ENCODE measurements at regions not wholly inside any gene's neighbourhood (a gene's known extent, or its start where the extent isn't known, plus 50 kb on each side); places are given as distances from the start of the nearest gene placed in this dataset.

DNA sequence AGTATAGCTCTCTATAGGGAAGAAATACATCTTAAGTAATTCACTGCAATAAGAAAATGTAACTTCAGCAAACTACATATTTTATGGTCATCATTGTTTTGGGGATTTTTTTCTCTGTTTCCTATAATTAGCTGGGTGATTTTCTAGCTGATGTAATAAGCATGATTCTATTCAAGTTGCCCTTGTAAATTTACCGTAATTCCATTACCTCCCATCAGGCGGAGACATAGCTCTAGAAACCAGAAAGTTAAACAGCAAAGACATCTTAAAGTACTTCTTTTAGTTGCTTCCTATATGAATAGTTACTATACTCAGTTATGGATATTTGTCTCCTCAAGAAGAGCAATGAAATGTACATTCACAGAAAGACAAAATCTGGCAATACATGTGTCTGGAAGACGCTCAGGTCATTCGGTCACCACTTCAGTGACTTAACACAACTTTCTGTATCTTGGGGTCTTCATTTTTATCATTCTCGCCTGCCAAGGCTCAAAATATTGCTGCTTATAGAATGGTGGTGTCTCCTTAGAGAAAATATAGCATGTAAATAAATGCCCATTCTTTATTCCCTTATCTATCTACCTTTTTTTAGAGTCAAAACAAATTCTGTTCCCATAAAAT, 239.9 kb upstream of the ZC3H12C start:
- TF ChIP-seq, protein P1, sequence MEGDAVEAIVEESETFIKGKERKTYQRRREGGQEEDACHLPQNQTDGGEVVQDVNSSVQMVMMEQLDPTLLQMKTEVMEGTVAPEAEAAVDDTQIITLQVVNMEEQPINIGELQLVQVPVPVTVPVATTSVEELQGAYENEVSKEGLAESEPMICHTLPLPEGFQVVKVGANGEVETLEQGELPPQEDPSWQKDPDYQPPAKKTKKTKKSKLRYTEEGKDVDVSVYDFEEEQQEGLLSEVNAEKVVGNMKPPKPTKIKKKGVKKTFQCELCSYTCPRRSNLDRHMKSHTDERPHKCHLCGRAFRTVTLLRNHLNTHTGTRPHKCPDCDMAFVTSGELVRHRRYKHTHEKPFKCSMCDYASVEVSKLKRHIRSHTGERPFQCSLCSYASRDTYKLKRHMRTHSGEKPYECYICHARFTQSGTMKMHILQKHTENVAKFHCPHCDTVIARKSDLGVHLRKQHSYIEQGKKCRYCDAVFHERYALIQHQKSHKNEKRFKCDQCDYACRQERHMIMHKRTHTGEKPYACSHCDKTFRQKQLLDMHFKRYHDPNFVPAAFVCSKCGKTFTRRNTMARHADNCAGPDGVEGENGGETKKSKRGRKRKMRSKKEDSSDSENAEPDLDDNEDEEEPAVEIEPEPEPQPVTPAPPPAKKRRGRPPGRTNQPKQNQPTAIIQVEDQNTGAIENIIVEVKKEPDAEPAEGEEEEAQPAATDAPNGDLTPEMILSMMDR (IDR thresholded peaks at IDR 0.05; ENCODE audit: low read depth, low read length, missing control alignments): peak; percentile 67
- H3K4me3 ChIP-seq (ENCODE audit: low read depth, low read length): no peak overlapping the region
- in situ Hi-C loops (cut with HindIII; ENCODE audit: low sequenced_read_pairs): no loop called here
- peak; percentile 84 for DNase-seq (ENCODE audit: low read depth)

DNA sequence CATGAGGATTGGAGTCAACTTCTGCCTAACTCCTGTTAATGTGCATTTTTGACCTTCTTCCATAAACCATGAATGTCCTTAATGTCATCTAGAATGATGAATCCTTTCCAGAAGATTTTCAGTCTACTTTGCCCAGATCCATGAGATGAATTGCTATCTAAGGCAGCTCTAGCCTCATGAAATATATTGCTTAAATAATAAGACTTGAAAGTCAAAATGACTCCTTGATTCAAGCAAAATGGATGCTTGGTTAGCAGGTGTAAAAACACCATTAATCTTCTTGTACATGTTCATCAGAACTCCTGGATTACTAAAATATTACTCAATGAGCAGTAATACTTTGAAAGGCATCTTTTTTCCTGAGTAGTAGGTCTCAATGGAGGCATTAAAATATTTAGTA, 238.5 kb upstream of the ZC3H12C start:
- TF ChIP-seq, protein P1 (IDR thresholded peaks at IDR 0.05; ENCODE audit: low read depth, low read length, missing control alignments): no peak
- no peak for DNase-seq (ENCODE audit: low read depth)

DNA sequence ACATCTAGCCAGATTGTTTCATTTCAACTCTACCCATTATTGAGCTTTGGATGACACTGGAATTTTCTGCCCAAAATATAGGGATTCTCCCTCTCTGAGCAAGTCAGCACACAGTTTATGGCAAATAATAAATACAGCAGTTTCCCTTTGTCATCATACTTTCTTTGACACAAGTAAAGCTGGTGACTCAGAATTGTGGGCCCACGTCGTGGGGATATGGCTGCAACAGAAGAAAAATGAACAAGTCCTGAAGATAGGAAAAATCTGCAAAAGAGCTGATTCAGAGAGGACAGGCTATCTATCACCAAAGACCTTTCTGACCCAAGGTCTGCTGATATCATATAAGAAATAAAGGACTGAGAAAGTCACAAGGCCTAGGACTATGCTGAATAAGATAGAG, 236.3 kb upstream of the ZC3H12C start:
- H3K4me3 ChIP-seq (ENCODE audit: low read depth, low read length): no peak overlapping the region
- in situ Hi-C loops (cut with HindIII; ENCODE audit: low sequenced_read_pairs): no loop called here
- TF ChIP-seq, protein P1 (IDR thresholded peaks at IDR 0.05; ENCODE audit: low read depth, low read length, missing control alignments): no peak
- no peak for DNase-seq (ENCODE audit: low read depth)

More for the DNA sequence above, 238.5 kb upstream of the ZC3H12C start:
- in situ Hi-C loops (cut with HindIII; ENCODE audit: low sequenced_read_pairs): no loop called here
- no peak overlapping the region for H3K4me3 ChIP-seq (ENCODE audit: low read depth, low read length)

DNA sequence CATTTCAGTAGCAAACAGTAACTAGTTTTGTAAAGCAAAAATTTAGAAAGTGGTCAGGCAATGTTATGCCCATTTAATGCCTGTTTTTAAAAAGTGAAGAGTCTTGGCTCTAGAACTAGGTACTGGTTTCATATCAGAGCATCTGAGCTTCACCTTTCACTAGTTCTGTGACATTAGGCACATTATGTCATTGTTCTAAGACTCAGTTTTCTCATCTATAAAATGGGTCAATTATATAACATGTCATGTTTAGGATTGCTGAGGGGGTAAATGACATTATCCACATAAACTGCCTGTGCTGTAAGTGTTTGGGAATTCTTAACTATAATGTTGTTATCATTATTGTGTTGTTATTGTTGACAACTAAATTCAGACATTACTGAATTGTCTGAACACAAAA, 235.6 kb upstream of the ZC3H12C start:
- no peak overlapping the region for H3K4me3 ChIP-seq (ENCODE audit: low read depth, low read length)
- TF ChIP-seq, protein P1 (IDR thresholded peaks at IDR 0.05; ENCODE audit: low read depth, low read length, missing control alignments): no peak
- no peak for DNase-seq (ENCODE audit: low read depth)
- in situ Hi-C loops (cut with HindIII; ENCODE audit: low sequenced_read_pairs): no loop called here

DNA sequence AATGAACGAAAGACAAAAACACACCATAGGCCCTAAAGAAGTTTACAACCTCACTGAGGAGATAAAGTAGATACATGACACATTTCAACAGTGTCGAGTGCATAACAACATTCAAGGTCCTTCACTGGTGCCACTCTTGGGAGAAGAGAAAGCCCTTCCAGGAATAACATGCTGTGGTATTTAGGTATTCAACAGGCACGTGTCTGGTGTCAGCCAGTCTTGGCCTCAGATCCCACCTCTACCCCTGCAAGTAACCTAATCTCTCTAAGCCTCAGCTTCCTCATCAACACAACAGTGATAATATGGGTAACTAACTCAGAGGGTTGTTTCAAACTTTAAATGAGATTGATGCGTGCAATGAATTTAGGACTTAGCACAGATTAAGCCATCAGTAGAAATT, 235.0 kb upstream of the ZC3H12C start:
- DNase-seq (ENCODE audit: low read depth): no peak
- in situ Hi-C loops (cut with HindIII; ENCODE audit: low sequenced_read_pairs): no loop called here
- TF ChIP-seq, protein P1 (IDR thresholded peaks at IDR 0.05; ENCODE audit: low read depth, low read length, missing control alignments): no peak
- H3K4me3 ChIP-seq (ENCODE audit: low read depth, low read length): no peak overlapping the region

DNA sequence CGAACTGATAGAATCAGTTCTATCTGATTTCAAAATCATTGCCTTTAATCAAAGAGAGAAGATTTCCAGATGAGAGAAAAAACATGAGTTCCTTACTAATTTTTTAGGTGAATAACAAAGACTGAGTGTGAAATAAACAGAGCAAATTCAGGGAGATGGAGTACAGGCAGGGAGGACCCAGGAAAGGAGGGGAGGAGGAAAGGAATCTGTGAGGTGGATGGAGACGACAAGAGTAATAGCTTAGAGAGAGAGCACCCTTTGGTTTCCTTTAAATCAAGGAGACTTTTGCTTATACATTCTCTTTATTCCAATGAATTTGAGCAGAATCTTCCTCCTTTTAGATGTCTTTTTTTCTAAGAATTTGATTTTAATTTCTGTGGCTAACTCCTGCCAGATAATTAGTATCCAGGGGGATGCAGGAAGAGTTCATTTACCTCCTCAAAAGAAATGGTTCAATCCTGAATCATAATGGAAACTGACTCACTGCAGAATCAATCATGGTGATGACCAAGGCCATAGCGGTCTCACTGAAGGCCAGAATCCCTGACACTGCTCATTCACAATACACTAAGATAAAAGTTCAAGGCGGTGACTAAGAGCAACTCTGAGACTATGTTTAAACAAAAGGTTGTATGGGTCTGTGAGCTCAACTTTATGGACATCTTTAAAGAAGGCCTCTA, 234.0 kb upstream of the ZC3H12C start:
- peak; percentile 43 for DNase-seq (ENCODE audit: low read depth)
- TF ChIP-seq, protein P1 (IDR thresholded peaks at IDR 0.05; ENCODE audit: low read depth, low read length, missing control alignments): no peak
- in situ Hi-C loops (cut with HindIII; ENCODE audit: low sequenced_read_pairs): no loop called here
- H3K4me3 ChIP-seq (ENCODE audit: low read depth, low read length): no peak overlapping the region

Data from astrocyte of the cerebellum (primary cell).